ENCODE measurements at regions not wholly inside any gene's neighbourhood (a gene's known extent, or its start where the extent isn't known, plus 50 kb on each side); places are given as distances from the start of the nearest gene placed in this dataset.

DNA sequence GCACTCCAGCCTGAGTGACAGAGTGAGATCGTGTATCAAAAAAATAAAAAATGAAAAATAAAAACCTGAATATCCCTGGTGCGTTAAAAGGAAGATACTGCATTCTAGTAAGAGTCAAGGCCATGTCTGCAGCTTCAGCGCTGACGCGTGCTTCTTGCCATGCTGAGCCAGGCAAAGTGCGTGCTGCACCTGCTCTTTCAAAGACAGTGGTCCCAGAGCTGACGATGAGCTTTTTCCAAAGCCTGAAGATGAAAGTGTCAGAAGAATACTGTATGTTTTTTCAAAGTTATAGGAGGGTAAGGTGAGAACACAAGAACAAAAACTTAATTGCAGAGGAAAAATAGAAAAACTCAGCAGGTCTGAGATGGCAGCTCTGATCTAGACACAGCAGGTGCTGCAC lies 115.1 kb downstream of the RNASET2 start:
- in situ Hi-C loops (cut with HindIII; ENCODE audit: extremely low pct_ligation_motif_present, low pct_unique_long_range_greater_than_20kb) = no loop called here
- intact Hi-C loops (cut with micrococcal nuclease; ENCODE audit: unreplicated experiment) = no loop called here
- Histone ChIP-seq H3K36me3 (replicated peaks in 1 of 2; ENCODE audit: control insufficient read depth in 1 of 2, insufficient read depth in 2 of 2, low read length in 2 of 2) (no peaks in the 10 kb centered on the region), H3K4me2 (ENCODE audit: low read depth, low read length) (no peak overlapping the region), H3K27me3 (ENCODE audit: control insufficient read depth in 1 of 2, insufficient read depth in 2 of 2, low read length in 2 of 2) (no peaks in the 10 kb centered on the region), H2AFZ (ENCODE audit: low read length) (no peak overlapping the region), H3K4me1 (ENCODE audit: insufficient read depth, low read length) (no peaks in the 10 kb centered on the region), H3K4me3 (replicated peaks in 1 of 3; ENCODE audit: insufficient read depth in 1 of 3, low read depth in 2 of 3, low read length in 3 of 3) (no peak overlapping the region), H3K27ac (ENCODE audit: extremely low read length, insufficient read depth, low read length) (no peak overlapping the region), H4K20me1 (ENCODE audit: insufficient read depth, low read length) (no peaks in the 10 kb centered on the region), H3K9me3 (ENCODE audit: low read length) (no peaks in the 10 kb centered on the region), H3K79me2 (ENCODE audit: insufficient read depth, low read length) (no peaks in the 10 kb centered on the region), H3K9ac (ENCODE audit: insufficient read depth, low read depth, low read length) (no peak overlapping the region)
- BruUV-seq (replicated peaks) = no TSS peak
- DNase-seq (ENCODE audit: low spot score) = no peak
- POLR2A ChIA-PET = no interaction called here
- TF ChIP-seq TOE1 (CRISPR knock-in tag; IDR thresholded peaks at IDR 0.05) (no peak), HNF4A (CRISPR knock-in tag; IDR thresholded peaks at IDR 0.05) (no peak), POLR2G (IDR thresholded peaks at IDR 0.05; ENCODE audit: low read depth, low read length) (no peak), ZEB1 (IDR thresholded peaks at IDR 0.05; ENCODE audit: insufficient replicate concordance, low read depth) (no peak), MTA1 (CRISPR knock-in tag; IDR thresholded peaks at IDR 0.05; ENCODE audit: borderline replicate concordance) (no peak), ZNF775 (CRISPR knock-in tag; IDR thresholded peaks at IDR 0.05; ENCODE audit: borderline replicate concordance) (no peak), FOXJ3 (CRISPR knock-in tag; IDR thresholded peaks at IDR 0.05; ENCODE audit: borderline replicate concordance) (no peak), RFX1 (IDR thresholded peaks at IDR 0.05) (no peak), TCF12 (IDR thresholded peaks at IDR 0.05) (no peak), TCF12 (CRISPR knock-in tag; IDR thresholded peaks at IDR 0.05) (no peak), SP5 (CRISPR knock-in tag; IDR thresholded peaks at IDR 0.05; ENCODE audit: borderline replicate concordance, low read depth) (no peak), LCORL (IDR thresholded peaks at IDR 0.05) (no peak), LCORL (CRISPR knock-in tag; IDR thresholded peaks at IDR 0.05) (no peak), ZNF143 (CRISPR knock-in tag; IDR thresholded peaks at IDR 0.05) (no peak)
- TF ChIP-seq, protein P1, sequence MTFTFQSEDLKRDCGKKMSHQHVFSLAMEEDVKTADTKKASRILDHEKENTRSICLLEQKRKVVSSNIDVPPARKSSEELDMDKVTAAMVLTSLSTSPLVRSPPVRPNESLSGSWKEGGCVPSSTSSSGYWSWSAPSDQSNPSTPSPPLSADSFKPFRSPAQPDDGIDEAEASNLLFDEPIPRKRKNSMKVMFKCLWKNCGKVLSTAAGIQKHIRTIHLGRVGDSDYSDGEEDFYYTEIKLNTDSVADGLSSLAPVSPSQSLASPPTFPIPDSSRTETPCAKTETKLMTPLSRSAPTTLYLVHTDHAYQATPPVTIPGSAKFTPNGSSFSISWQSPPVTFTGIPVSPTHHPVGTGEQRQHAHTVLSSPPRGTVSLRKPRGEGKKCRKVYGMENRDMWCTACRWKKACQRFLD (CRISPR knock-in tag; IDR thresholded peaks at IDR 0.05; ENCODE audit: borderline replicate concordance) = no peak
- TF ChIP-seq, protein P2, sequence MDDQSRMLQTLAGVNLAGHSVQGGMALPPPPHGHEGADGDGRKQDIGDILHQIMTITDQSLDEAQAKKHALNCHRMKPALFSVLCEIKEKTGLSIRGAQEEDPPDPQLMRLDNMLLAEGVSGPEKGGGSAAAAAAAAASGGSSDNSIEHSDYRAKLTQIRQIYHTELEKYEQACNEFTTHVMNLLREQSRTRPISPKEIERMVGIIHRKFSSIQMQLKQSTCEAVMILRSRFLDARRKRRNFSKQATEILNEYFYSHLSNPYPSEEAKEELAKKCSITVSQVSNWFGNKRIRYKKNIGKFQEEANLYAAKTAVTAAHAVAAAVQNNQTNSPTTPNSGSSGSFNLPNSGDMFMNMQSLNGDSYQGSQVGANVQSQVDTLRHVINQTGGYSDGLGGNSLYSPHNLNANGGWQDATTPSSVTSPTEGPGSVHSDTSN (CRISPR knock-in tag; IDR thresholded peaks at IDR 0.05; ENCODE audit: borderline replicate concordance) = no peak
- TF ChIP-seq, protein P3, sequence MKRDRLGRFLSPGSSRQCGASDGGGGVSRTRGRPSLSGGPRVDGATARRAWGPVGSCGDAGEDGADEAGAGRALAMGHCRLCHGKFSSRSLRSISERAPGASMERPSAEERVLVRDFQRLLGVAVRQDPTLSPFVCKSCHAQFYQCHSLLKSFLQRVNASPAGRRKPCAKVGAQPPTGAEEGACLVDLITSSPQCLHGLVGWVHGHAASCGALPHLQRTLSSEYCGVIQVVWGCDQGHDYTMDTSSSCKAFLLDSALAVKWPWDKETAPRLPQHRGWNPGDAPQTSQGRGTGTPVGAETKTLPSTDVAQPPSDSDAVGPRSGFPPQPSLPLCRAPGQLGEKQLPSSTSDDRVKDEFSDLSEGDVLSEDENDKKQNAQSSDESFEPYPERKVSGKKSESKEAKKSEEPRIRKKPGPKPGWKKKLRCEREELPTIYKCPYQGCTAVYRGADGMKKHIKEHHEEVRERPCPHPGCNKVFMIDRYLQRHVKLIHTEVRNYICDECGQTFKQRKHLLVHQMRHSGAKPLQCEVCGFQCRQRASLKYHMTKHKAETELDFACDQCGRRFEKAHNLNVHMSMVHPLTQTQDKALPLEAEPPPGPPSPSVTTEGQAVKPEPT (CRISPR knock-in tag; IDR thresholded peaks at IDR 0.05; ENCODE audit: low read depth) = no peak
- TF ChIP-seq, protein P4, sequence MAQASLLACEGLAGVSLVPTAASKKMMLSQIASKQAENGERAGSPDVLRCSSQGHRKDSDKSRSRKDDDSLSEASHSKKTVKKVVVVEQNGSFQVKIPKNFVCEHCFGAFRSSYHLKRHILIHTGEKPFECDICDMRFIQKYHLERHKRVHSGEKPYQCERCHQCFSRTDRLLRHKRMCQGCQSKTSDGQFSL (CRISPR knock-in tag; IDR thresholded peaks at IDR 0.05) = no peak
- TF ChIP-seq, protein P5, sequence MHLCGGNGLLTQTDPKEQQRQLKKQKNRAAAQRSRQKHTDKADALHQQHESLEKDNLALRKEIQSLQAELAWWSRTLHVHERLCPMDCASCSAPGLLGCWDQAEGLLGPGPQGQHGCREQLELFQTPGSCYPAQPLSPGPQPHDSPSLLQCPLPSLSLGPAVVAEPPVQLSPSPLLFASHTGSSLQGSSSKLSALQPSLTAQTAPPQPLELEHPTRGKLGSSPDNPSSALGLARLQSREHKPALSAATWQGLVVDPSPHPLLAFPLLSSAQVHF (CRISPR knock-in tag; IDR thresholded peaks at IDR 0.05) = no peak
- TF ChIP-seq, protein P6, sequence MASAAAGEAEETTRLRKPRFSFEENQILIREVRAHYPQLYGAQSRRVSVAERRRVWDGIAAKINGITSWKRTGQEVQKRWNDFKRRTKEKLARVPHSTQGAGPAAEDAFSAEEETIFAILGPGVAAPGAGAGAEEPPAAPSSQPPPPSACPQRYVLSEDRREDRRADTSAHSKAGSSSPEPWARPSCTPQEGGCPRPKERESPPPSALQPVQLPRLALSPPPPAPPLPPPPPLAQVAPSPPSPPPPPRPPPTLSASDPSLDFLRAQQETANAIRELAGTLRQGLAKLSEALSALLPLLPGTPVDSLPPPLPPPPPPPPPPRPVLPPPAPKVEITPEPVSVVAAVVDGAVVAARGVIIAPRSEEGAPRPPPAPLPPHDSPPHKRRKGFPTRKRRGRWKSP (CRISPR knock-in tag; IDR thresholded peaks at IDR 0.05) = no peak
- WGBS (ENCODE audit: low lambda C conversion rate) = 77% methylated on average over 7 of the region's 7 CpGs
- FAIRE-seq = no peak
- CTCF ChIA-PET (ENCODE audit: low intra/inter-chr PET ratio, low total read pairs) = no interaction called here
- ATAC-seq = no peak

Measured in HepG2 (cell line).